GM12878 (cell line): ENCODE measurements at regions not wholly inside any gene's neighbourhood (a gene's known extent, or its start where the extent isn't known, plus 50 kb on each side); places are given as distances from the start of the nearest gene placed in this dataset.

Experiments used
- ATAC-seq: fragments of 200-7000 bp; cut with Tn5 transposase; 3 replicates; pipeline ENCODE4 v1.9.1; 2020; ENCODE audit warnings: mild to moderate bottlenecking, moderate library complexity
- BruUV-seq: library from RNA; stranded (reverse); fragments of 400-500 nt; replicated peaks from 2 replicates; lab custom pipeline; 2021; lab: Mats Ljungman, UMichigan
- CTCF ChIA-PET: fragments of 300-600 bp; sonication (Branson Sonifier 250); formaldehyde crosslinking; extraction: SDS; loops from one replicate; lab custom pipeline; 2021; ENCODE audit warnings: inconsistent platforms; lab: Yijun Ruan, JAX
- POLR2A ChIA-PET: fragments of 350-600 bp; formaldehyde crosslinking; extraction: SDS; loops from one replicate; lab custom pipeline; 2021; ENCODE audit warnings: inconsistent platforms; lab: Charles Lee
- RAD21 ChIA-PET: fragments of 300-600 bp; sonication (Branson Sonifier 250); formaldehyde crosslinking; loops from one replicate; lab custom pipeline; 2023; ENCODE audit warnings: antibody characterized with exemption; ENCODE audit not compliant: unreplicated experiment; lab: Charles Lee
- SMC1A ChIA-PET: fragments of 300-600 bp; sonication (Branson Sonifier 250); formaldehyde crosslinking; loops from one replicate; lab custom pipeline; 2023; ENCODE audit not compliant: unreplicated experiment, uncharacterized antibody; lab: Charles Lee
- DNase-seq: peaks from one replicate; pipeline ENCODE4 v3.0.0-alpha.2; 2011; ENCODE audit warnings: low read depth, low spot score
- FAIRE-seq: peaks from 3 replicates; lab custom pipeline; 2011; peaks lifted over from hg19 to GRCh38; lab: Jason Lieb, UNC
- H2AFZ ChIP-seq: 2 replicates; pipeline ENCODE4 v1.6.0; 2011; ENCODE audit warnings: low read depth, low read length, control low read depth; ENCODE audit not compliant: control insufficient read depth
- H3K27ac ChIP-seq: 2 replicates; pipeline ENCODE4 v1.5.1; 2011; ENCODE audit warnings: control low read depth; ENCODE audit not compliant: control insufficient read depth, insufficient read depth
- H3K27me3 ChIP-seq, 2 experiments: replicated peaks in 1 of 2; 2 replicates each; pipeline versions ENCODE4 v1.6.0 to v1.6.1; 2011; ENCODE audit warnings: low read length in 1 of 2; ENCODE audit not compliant: control insufficient read depth in 2 of 2, insufficient read depth in 2 of 2
- H3K36me3 ChIP-seq, 2 experiments: 2 replicates each; pipeline ENCODE4 v1.5.1; 2011; ENCODE audit warnings: low read length in 1 of 2; ENCODE audit not compliant: control insufficient read depth in 2 of 2, insufficient read depth in 2 of 2
- H3K4me1 ChIP-seq: 2 replicates; pipeline ENCODE4 v1.6.1; 2011; ENCODE audit warnings: mild to moderate bottlenecking, low read length, moderate library complexity, mixed read lengths; ENCODE audit not compliant: control insufficient read depth, insufficient read depth
- H3K4me2 ChIP-seq: 2 replicates; pipeline ENCODE4 v1.6.0; 2011; ENCODE audit warnings: control low read depth; ENCODE audit not compliant: control insufficient read depth, insufficient read depth
- H3K4me3 ChIP-seq: fragments of 200-600 bp; sonication (generic); 2 replicates; pipeline ENCODE4 v1.5.1; 2016
- H3K79me2 ChIP-seq: 2 replicates; pipeline ENCODE4 v1.6.0; 2011; ENCODE audit warnings: low read length; ENCODE audit not compliant: control insufficient read depth, insufficient read depth
- H3K9ac ChIP-seq: 2 replicates; pipeline ENCODE4 v1.8.0; 2011; ENCODE audit warnings: low read length, control low read depth, mixed read lengths; ENCODE audit not compliant: control insufficient read depth, insufficient read depth
- H3K9me3 ChIP-seq: replicated peaks from 3 replicates; pipeline ENCODE4 v1.5.1; 2011; ENCODE audit warnings: mild to moderate bottlenecking, low read length; ENCODE audit not compliant: control insufficient read depth, insufficient read depth
- H4K20me1 ChIP-seq: 2 replicates; pipeline ENCODE4 v1.6.0; 2011; ENCODE audit not compliant: control insufficient read depth, insufficient read depth
- ASH2L ChIP-seq: fragments of 300-600, 200-600 bp; sonication (generic); IDR thresholded peaks from 2 replicates; pipeline ENCODE4 v1.6.1; 2017; ENCODE audit warnings: low read depth, mild to moderate bottlenecking, borderline replicate concordance
- CHD2 ChIP-seq: IDR thresholded peaks from 2 replicates; pipeline ENCODE4 v1.6.1; 2011; ENCODE audit warnings: low read depth, low read length, improper control_type of control experiment, borderline replicate concordance
- ESRRA ChIP-seq: IDR thresholded peaks from 2 replicates; pipeline ENCODE4 v1.6.1; 2012; ENCODE audit warnings: mild to moderate bottlenecking, low read length, improper control_type of control experiment
- FOXK2 ChIP-seq: fragments of 450-650 bp; IDR thresholded peaks from 2 replicates; pipeline ENCODE4 v1.6.1; 2017; ENCODE audit warnings: mild to moderate bottlenecking, moderate library complexity
- IKZF1 ChIP-seq: fragments of 450-650 bp; conservative IDR thresholded peaks from 2 replicates; pipeline ENCODE4 v1.6.1; 2017; ENCODE audit warnings: antibody characterized with exemption, mild to moderate bottlenecking
- IRF4 ChIP-seq: IDR thresholded peaks from 2 replicates; pipeline ENCODE4 v1.6.1; 2011; ENCODE audit warnings: low read depth, low read length
- NFIC ChIP-seq: IDR thresholded peaks from 2 replicates; pipeline ENCODE4 v1.6.1; 2012; ENCODE audit warnings: low read depth, mild to moderate bottlenecking, inconsistent platforms, low read length, moderate library complexity
- NFYA ChIP-seq: IDR thresholded peaks from 2 replicates; pipeline ENCODE4 v1.6.1; 2011; ENCODE audit warnings: low read depth, mild to moderate bottlenecking, low read length, improper control_type of control experiment, borderline replicate concordance
- PAX8 ChIP-seq: fragments of 450-650 bp; IDR thresholded peaks from 2 replicates; pipeline ENCODE4 v1.6.1; 2017; ENCODE audit warnings: mild to moderate bottlenecking, moderate library complexity
- POLR2A ChIP-seq: IDR thresholded peaks from 2 replicates; pipeline ENCODE4 v1.6.1; 2011; ENCODE audit warnings: low read depth, mild to moderate bottlenecking, low read length
- RCOR1 ChIP-seq: conservative IDR thresholded peaks from 2 replicates; pipeline ENCODE4 v1.6.1; 2012; ENCODE audit warnings: low read depth, low read length, improper control_type of control experiment
- RFX5 ChIP-seq: IDR thresholded peaks from 2 replicates; pipeline ENCODE4 v1.6.1; 2011; ENCODE audit warnings: low read depth, low read length, improper control_type of control experiment
- STAT1 ChIP-seq: fragments of 450-650 bp; conservative IDR thresholded peaks from 2 replicates; pipeline ENCODE4 v1.6.1; 2014; ENCODE audit warnings: antibody characterized with exemption, mild to moderate bottlenecking
- TCF12 ChIP-seq: IDR thresholded peaks from 2 replicates; pipeline ENCODE4 v1.6.1; 2011; ENCODE audit warnings: low read depth, mild to moderate bottlenecking, low read length
- WGBS: methylation state at CpG from one replicate; pipeline ENCODE4 v1.1.6; 2016; ENCODE audit warnings: low lambda C conversion rate; ENCODE audit not compliant: insufficient replicate concordance, insufficient coverage; ENCODE audit errors: missing lambda C conversion rate; 5-methylcytosine and 5-hydroxymethylcytosine counted together
- in situ Hi-C: fragments of 300-500 bp; cut with MboI; formaldehyde crosslinking; loops from 9 replicates; pipeline ENCODE4 v1.14.3; 2018; ENCODE audit warnings: mixed read lengths
- intact Hi-C: fragments of 100-400 bp; cut with micrococcal nuclease; formaldehyde crosslinking; loops from one replicate; pipeline ENCODE4 v1.14.2; 2022; ENCODE audit not compliant: unreplicated experiment
- TF ChIP-seq, protein P1 (sequence below): IDR thresholded peaks from 2 replicates; pipeline ENCODE4 v1.6.1; 2011; ENCODE audit warnings: low read depth, mild to moderate bottlenecking, low read length, moderate library complexity, borderline replicate concordance; ENCODE audit errors: extremely low read depth
- TF ChIP-seq, protein P2 (sequence below): fragments of 450-650 bp; IDR thresholded peaks from 2 replicates; pipeline ENCODE4 v1.6.1; 2018; ENCODE audit warnings: mild to moderate bottlenecking, low read depth, moderate library complexity; ENCODE audit not compliant: partially characterized antibody
- TF ChIP-seq, protein P3 (sequence below): fragments of 150-350 bp; IDR thresholded peaks from 2 replicates; pipeline ENCODE4 v1.6.1; 2014; ENCODE audit warnings: mild to moderate bottlenecking, low read depth, low read length
- TF ChIP-seq, protein P4 (sequence below): fragments of 450-650 bp; IDR thresholded peaks from 2 replicates; pipeline ENCODE4 v1.6.1; 2018; ENCODE audit warnings: borderline replicate concordance, mild to moderate bottlenecking; ENCODE audit not compliant: partially characterized antibody

DNA sequence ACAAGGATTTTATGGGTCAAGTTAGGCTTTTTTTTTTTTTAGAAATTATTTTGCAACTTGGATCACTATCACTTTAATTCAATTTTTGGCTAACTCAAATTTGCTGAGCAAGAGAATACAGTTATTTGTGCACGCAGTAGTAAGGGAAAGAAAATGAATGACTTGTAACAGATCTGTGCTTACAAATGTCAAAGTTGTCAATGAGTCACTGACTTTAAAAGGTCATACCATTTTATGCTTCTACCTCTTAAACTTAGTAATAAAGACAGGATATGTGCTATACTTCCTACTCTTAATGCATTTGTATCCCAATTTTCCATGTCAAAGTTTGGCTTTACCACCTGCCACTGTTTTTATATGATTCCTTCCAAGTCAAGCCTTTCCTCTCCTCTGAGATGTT, 131.1 kb upstream of the FBXO33 start:
- Histone ChIP-seq H3K4me1 (no peaks in the 10 kb centered on the region), H3K27ac (no peak overlapping the region), H3K36me3 (no peaks in the 10 kb centered on the region), H3K4me3 (no peak overlapping the region), H2AFZ (no peak overlapping the region), H3K9ac (no peak overlapping the region), H3K9me3 (no peaks in the 10 kb centered on the region; the same call in 2 of the 3 replicates), H4K20me1 (no peaks in the 10 kb centered on the region), H3K27me3 (no peaks in the 10 kb centered on the region), H3K4me2 (no peak overlapping the region), H3K79me2 (no peaks in the 10 kb centered on the region)
- in situ Hi-C loops: no loop called here
- FAIRE-seq (no peak), ATAC-seq (no peak), DNase-seq (no peak)
- ChIA-PET CTCF (no interaction called here), SMC1A (interaction anchor here (0.6 kb wide), 1 partner anchor 1718 kb away, joined by 3 read pairs; no protein-coding TSS in a partner anchor), RAD21 (no interaction called here), POLR2A (no interaction called here)
- no peak for TF ChIP-seq PAX8
- no peak for TF ChIP-seq IKZF1
- no peak for TF ChIP-seq ASH2L
- TF ChIP-seq CHD2: no peak
- TF ChIP-seq, protein P1, sequence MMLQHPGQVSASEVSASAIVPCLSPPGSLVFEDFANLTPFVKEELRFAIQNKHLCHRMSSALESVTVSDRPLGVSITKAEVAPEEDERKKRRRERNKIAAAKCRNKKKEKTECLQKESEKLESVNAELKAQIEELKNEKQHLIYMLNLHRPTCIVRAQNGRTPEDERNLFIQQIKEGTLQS: no peak
- TF ChIP-seq, protein P2, sequence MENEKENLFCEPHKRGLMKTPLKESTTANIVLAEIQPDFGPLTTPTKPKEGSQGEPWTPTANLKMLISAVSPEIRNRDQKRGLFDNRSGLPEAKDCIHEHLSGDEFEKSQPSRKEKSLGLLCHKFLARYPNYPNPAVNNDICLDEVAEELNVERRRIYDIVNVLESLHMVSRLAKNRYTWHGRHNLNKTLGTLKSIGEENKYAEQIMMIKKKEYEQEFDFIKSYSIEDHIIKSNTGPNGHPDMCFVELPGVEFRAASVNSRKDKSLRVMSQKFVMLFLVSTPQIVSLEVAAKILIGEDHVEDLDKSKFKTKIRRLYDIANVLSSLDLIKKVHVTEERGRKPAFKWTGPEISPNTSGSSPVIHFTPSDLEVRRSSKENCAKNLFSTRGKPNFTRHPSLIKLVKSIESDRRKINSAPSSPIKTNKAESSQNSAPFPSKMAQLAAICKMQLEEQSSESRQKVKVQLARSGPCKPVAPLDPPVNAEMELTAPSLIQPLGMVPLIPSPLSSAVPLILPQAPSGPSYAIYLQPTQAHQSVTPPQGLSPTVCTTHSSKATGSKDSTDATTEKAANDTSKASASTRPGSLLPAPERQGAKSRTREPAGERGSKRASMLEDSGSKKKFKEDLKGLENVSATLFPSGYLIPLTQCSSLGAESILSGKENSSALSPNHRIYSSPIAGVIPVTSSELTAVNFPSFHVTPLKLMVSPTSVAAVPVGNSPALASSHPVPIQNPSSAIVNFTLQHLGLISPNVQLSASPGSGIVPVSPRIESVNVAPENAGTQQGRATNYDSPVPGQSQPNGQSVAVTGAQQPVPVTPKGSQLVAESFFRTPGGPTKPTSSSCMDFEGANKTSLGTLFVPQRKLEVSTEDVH: no peak
- no peak for TF ChIP-seq NFYA
- TF ChIP-seq IRF4: no peak
- TF ChIP-seq, protein P3, sequence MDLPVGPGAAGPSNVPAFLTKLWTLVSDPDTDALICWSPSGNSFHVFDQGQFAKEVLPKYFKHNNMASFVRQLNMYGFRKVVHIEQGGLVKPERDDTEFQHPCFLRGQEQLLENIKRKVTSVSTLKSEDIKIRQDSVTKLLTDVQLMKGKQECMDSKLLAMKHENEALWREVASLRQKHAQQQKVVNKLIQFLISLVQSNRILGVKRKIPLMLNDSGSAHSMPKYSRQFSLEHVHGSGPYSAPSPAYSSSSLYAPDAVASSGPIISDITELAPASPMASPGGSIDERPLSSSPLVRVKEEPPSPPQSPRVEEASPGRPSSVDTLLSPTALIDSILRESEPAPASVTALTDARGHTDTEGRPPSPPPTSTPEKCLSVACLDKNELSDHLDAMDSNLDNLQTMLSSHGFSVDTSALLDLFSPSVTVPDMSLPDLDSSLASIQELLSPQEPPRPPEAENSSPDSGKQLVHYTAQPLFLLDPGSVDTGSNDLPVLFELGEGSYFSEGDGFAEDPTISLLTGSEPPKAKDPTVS: no peak
- TF ChIP-seq NFIC: no peak
- TF ChIP-seq RCOR1: no peak
- no peak for TF ChIP-seq ESRRA
- TF ChIP-seq STAT1: no peak
- TF ChIP-seq RFX5: no peak
- no peak for TF ChIP-seq POLR2A
- no peak for TF ChIP-seq TCF12
- TF ChIP-seq FOXK2: no peak
- TF ChIP-seq, protein P4, sequence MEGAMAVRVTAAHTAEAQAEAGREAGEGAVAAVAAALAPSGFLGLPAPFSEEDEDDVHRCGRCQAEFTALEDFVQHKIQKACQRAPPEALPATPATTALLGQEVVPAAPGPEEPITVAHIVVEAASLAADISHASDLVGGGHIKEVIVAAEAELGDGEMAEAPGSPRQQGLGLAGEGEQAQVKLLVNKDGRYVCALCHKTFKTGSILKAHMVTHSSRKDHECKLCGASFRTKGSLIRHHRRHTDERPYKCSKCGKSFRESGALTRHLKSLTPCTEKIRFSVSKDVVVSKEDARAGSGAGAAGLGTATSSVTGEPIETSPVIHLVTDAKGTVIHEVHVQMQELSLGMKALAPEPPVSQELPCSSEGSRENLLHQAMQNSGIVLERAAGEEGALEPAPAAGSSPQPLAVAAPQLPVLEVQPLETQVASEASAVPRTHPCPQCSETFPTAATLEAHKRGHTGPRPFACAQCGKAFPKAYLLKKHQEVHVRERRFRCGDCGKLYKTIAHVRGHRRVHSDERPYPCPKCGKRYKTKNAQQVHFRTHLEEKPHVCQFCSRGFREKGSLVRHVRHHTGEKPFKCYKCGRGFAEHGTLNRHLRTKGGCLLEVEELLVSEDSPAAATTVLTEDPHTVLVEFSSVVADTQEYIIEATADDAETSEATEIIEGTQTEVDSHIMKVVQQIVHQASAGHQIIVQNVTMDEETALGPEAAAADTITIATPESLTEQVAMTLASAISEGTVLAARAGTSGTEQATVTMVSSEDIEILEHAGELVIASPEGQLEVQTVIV: no peak
- 47% methylated on average over 1 of the region's 1 CpG for WGBS
- no TSS peak for BruUV-seq
- intact Hi-C loops: no loop called here
